GM10248 (cell line): ENCODE measurements at regions not wholly inside any gene's neighbourhood (a gene's known extent, or its start where the extent isn't known, plus 50 kb on each side); places are given as distances from the start of the nearest gene placed in this dataset.

Source experiments
- CTCF ChIA-PET: fragments of 300-600 bp; sonication (Branson Sonifier 250); formaldehyde crosslinking; extraction: SDS; loops from one replicate; lab custom pipeline; 2021; ENCODE audit warnings: antibody characterized with exemption; lab: Yijun Ruan, JAX
- POLR2A ChIA-PET: fragments of 350-650 bp; sonication (Branson Sonifier 250); formaldehyde crosslinking; extraction: SDS; loops from one replicate; lab custom pipeline; 2020; ENCODE audit warnings: antibody characterized with exemption; lab: Yijun Ruan, JAX
- DNase-seq: peaks from one replicate; pipeline ENCODE4 v3.0.0; 2012; ENCODE audit errors: extremely low spot score
- TF ChIP-seq, protein P1 (sequence below): IDR thresholded peaks from 2 replicates; pipeline ENCODE4 v1.5.1; 2012; ENCODE audit warnings: mild to moderate bottlenecking, low read depth; ENCODE audit errors: extremely low read depth, missing control alignments, control extremely low read depth

DNA sequence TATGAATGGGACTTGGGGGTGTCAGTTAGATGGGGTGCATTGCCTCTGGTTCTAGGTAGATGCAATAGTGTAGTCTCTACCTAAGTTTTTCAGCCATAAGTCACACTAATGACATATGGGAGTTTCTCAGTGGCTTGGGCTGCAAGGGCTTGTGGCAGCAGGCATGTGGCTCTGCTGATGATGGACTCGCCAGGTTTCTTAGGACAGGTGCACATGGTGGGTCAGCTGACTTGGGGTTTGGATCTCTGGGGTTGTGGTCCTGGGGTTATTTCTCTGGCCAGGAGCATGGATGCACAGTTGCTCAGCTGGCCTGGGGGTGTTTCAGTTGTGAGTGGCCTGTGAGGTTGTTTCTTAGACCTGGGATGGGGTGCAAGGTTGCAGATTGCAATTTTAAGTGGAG lies 120.0 kb upstream of the DCBLD2 start:
- TF ChIP-seq, protein P1, sequence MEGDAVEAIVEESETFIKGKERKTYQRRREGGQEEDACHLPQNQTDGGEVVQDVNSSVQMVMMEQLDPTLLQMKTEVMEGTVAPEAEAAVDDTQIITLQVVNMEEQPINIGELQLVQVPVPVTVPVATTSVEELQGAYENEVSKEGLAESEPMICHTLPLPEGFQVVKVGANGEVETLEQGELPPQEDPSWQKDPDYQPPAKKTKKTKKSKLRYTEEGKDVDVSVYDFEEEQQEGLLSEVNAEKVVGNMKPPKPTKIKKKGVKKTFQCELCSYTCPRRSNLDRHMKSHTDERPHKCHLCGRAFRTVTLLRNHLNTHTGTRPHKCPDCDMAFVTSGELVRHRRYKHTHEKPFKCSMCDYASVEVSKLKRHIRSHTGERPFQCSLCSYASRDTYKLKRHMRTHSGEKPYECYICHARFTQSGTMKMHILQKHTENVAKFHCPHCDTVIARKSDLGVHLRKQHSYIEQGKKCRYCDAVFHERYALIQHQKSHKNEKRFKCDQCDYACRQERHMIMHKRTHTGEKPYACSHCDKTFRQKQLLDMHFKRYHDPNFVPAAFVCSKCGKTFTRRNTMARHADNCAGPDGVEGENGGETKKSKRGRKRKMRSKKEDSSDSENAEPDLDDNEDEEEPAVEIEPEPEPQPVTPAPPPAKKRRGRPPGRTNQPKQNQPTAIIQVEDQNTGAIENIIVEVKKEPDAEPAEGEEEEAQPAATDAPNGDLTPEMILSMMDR: no peak
- no peak for DNase-seq
- POLR2A ChIA-PET: no interaction called here
- CTCF ChIA-PET: interaction anchor here (0.7 to 2.7 kb wide), 9 partner anchors 10 to 667 kb away, joined by 3 to 18 read pairs (median 3); no protein-coding TSS in a partner anchor

DNA sequence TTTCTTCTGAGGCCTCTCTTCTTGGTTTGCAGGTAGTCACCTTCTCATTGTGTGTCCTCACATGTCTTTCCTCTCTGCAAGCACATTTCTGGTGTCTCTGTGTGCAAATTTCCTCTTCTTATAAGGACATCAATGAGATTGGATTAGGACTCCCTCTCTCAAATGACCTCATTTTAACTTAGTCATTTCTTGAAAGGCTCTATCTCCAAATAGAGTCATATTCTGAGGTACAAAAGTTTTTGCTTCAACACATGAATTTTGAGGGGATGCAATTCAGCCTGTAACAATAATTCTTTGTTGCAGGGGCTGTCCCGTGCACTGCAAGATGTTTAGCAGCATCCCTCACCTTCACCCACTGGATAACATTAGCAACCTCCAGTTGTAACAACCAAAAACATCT lies 115.0 kb upstream of the DCBLD2 start:
- CTCF ChIA-PET: no interaction called here
- POLR2A ChIA-PET: no interaction called here
- DNase-seq: no peak
- TF ChIP-seq, protein P1: no peak

DNA sequence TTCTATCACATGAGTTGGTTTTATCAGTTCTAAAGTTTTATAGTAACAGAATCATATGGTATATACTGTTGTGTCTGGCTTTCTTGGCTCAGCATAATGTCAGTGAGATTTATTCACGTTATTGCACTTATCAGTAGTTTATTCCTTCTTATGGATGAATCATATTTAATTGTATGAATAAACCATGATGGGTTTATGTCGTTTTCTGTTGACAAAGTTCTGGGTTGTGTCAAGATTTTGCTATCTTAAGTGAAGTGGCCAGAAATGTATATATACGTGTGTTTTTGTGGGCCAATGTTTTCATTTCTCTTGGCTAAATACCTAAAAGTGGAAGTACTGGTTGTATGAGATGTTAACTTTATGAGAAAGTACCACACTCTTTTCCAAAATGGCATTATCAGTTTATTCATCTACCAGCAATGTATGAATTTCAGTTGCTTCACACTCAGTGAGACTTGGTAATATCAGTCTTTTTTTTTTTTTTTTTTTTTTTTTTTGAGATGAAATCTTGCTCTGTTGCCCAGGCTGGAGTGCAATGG lies 112.4 kb upstream of the DCBLD2 start:
- POLR2A ChIA-PET: no interaction called here
- CTCF ChIA-PET: interaction anchor here (1.5 kb wide), 1 partner anchor 672 kb away, joined by 4 read pairs; no protein-coding TSS in a partner anchor
- DNase-seq: no peak
- TF ChIP-seq, protein P1: no peak

DNA sequence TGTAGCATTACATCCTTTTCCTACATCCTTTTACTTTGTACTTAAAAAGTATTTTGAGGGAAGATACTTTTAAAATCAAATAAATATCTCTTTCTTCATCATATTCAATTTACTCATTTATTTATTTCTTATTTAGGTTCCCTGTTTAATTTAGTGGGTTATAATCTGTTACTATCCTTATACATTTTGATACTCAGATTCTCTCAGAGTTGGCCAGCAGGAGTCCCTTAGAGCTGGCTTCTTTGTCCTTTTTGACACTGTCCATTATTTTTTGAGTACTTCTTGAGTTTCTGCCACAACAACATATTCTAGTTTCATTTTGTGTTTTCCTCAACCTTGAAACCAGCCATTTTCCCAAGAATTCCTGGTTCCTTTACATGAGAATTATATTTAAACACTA lies 111.6 kb upstream of the DCBLD2 start:
- ChIA-PET POLR2A (no interaction called here), CTCF (interaction anchor here (1.5 kb wide), 1 partner anchor 11 kb away, joined by 4 read pairs; no protein-coding TSS in a partner anchor)
- DNase-seq: no peak
- TF ChIP-seq, protein P1: no peak

DNA sequence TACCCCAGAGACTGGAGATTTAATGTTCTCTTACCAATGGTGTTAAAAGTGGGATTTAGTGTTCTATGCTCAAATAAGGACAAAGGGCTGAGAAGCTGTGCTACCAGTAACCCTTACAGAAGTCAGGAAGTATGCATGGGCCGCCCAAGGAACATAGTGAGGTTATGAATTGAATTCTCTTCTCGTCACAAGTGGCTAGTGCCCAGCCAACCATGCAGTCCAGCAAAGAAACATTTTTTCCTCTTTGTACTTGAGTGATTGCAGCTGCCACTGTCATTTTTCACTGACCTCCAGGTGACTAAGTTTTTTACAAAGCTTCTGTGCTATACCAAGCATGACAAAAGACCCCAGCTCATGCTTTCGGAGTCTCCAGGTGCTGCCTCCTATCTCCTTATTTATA lies 110.6 kb upstream of the DCBLD2 start:
- CTCF ChIA-PET: interaction anchor here (0.7 to 2.0 kb wide), 5 partner anchors 10 to 683 kb away, joined by 3 to 6 read pairs (median 3); no protein-coding TSS in a partner anchor
- TF ChIP-seq, protein P1: no peak
- POLR2A ChIA-PET: no interaction called here
- DNase-seq: peak; percentile 37

DNA sequence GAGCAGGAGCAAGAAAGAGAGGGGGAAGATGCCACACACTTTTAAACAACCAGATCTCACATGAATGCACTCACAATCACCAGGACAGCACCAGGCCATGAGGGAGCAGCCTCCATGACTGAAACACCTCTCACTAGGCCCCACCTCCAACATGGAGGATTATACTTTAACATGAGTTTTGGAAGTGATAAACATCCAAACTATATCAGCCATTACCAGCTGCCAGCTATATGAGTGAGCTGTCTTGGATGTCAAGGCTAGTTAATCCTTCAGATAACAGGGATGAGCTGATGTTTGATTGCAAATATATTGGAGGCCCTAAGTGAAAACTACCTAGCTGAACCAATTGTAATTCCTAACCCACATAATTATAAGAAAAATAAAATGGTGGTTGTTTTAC lies 108.4 kb upstream of the DCBLD2 start:
- DNase-seq: no peak
- POLR2A ChIA-PET: no interaction called here
- TF ChIP-seq, protein P1: no peak
- CTCF ChIA-PET: interaction anchor here (2.0 to 2.5 kb wide), 2 partner anchors 12 to 14 kb away, joined by 6 to 9 read pairs; no protein-coding TSS in a partner anchor
